Mammary epithelial cell (primary cell): ENCODE measurements at regions not wholly inside any gene's neighbourhood (a gene's known extent, or its start where the extent isn't known, plus 50 kb on each side); places are given as distances from the start of the nearest gene placed in this dataset.
"Not testable (repeated sequence)": the region's sequence is repeated elsewhere in the genome, so short reads cannot be mapped to it uniquely, and the experiment has no call there.

Experiments used
- CTCF ChIP-seq, 2 donors: IDR thresholded peaks in 1 of 2; conservative IDR thresholded peaks in 1 of 2; 2 replicates each; pipeline ENCODE4 v1.5.1; 2011 to 2012; ENCODE audit warnings: inconsistent platforms in 2 of 2, low read length in 2 of 2, mild to moderate bottlenecking in 2 of 2, control low read depth in 1 of 2, low read depth in 1 of 2; ENCODE audit not compliant: insufficient read depth in 1 of 2; ENCODE audit errors: extremely low read depth in 1 of 2
- EZH2 ChIP-seq: IDR thresholded peaks from 2 replicates; pipeline ENCODE4 v1.6.1; 2012; ENCODE audit warnings: low read length, inconsistent platforms, borderline replicate concordance

DNA sequence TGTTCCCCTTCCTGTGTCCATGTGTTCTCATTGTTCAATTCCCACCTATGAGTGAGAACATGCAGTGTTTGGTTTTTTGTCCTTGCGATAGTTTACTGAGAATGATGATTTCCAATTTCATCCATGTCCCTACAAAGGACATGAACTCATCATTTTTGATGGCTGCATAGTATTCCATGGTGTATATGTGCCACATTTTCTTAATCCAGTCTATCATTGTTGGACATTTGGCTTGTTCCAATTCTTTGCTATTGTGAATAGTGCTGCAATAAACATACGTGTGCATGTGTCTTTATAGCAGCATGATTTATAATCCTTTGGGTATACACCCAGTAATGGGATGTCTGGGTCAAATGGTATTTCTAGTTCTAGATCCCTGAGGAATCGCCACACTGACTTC lies 712.5 kb upstream of the ADGRB3 start:
- not testable (repeated sequence) for TF ChIP-seq EZH2; CTCF (conservative IDR thresholded peaks at IDR 0.05 in 1 of 2, IDR thresholded peaks at IDR 0.05 in 1 of 2; ENCODE audit: extremely low read depth in 1 of 2, insufficient read depth in 1 of 2, low read depth in 1 of 2, low read length in 2 of 2)
